SKM-1 treated with dmso at 0.1 percent for 144 hours (cell line): ENCODE measurements at regions not wholly inside any gene's neighbourhood (a gene's known extent, or its start where the extent isn't known, plus 50 kb on each side); places are given as distances from the start of the nearest gene placed in this dataset.
A peak's percentile ranks its signal among the peaks of the same experiment; 100 is the strongest.
"Not testable (repeated sequence)": the region's sequence is repeated elsewhere in the genome, so short reads cannot be mapped to it uniquely, and the experiment has no call there.

Experiments used
- DNase-seq: peaks from one replicate; lab custom pipeline; 2025; ENCODE audit not compliant: unreplicated experiment; lab: John Stamatoyannopoulos, UW

GRCh38 chr3:151675858-151676615 is 57.7 kb upstream of the AADACL2 start:
- peak; percentile 26 for DNase-seq

- DNase-seq: no peak
These were observed 59.8 kb upstream of the AADACL2 start for GRCh38 chr3:151673974-151674373.

- not testable (repeated sequence) for DNase-seq
These were observed 66.0 kb upstream of the AADACL2 start for GRCh38 chr3:151667762-151668161.

GRCh38 chr3:151660885-151661284 is 72.8 kb upstream of the AADACL2 start:
- DNase-seq: no peak

GRCh38 chr3:151644986-151645385 is 88.7 kb upstream of the AADACL2 start:
- DNase-seq: no peak

- DNase-seq: no peak
These were observed 89.6 kb upstream of the AADACL2 start for GRCh38 chr3:151644020-151644620.

- DNase-seq: no peak
These were observed 94.3 kb upstream of the AADACL2 start for GRCh38 chr3:151639418-151639740.

GRCh38 chr3:151638555-151639417 is 94.9 kb upstream of the AADACL2 start:
- no peak for DNase-seq

GRCh38 chr3:151635905-151636304 is 97.8 kb upstream of the AADACL2 start:
- DNase-seq: no peak

- DNase-seq: no peak
These were observed 101.8 kb upstream of the AADACL2 start for GRCh38 chr3:151631946-151632345.

- DNase-seq: no peak
These were observed 102.7 kb upstream of the AADACL2 start for GRCh38 chr3:151630938-151631441.

GRCh38 chr3:151630035-151630434 is 103.7 kb upstream of the AADACL2 start:
- no peak for DNase-seq

- no peak for DNase-seq
These were observed 108.1 kb upstream of the AADACL2 start for GRCh38 chr3:151625586-151625985.

- no peak for DNase-seq
These were observed 108.6 kb upstream of the AADACL2 start for GRCh38 chr3:151625086-151625485.

- DNase-seq: no peak
These were observed 113.7 kb upstream of the AADACL2 start for GRCh38 chr3:151620071-151620470.

GRCh38 chr3:151615464-151615863 is 118.3 kb upstream of the AADACL2 start:
- no peak for DNase-seq

- no peak for DNase-seq
These were observed 121.6 kb upstream of the AADACL2 start for GRCh38 chr3:151612115-151612514.

GRCh38 chr3:151611419-151611818 is 122.3 kb upstream of the AADACL2 start:
- DNase-seq: no peak

- no peak for DNase-seq
These were observed 124.2 kb upstream of the AADACL2 start for GRCh38 chr3:151609491-151609890.

GRCh38 chr3:151604891-151605290 is 128.8 kb upstream of the AADACL2 start:
- DNase-seq: no peak

- no peak for DNase-seq
These were observed 132.9 kb upstream of the AADACL2 start for GRCh38 chr3:151600783-151601182.
